ENCODE measurements at regions not wholly inside any gene's neighbourhood (a gene's known extent, or its start where the extent isn't known, plus 50 kb on each side); places are given as distances from the start of the nearest gene placed in this dataset.

DNA sequence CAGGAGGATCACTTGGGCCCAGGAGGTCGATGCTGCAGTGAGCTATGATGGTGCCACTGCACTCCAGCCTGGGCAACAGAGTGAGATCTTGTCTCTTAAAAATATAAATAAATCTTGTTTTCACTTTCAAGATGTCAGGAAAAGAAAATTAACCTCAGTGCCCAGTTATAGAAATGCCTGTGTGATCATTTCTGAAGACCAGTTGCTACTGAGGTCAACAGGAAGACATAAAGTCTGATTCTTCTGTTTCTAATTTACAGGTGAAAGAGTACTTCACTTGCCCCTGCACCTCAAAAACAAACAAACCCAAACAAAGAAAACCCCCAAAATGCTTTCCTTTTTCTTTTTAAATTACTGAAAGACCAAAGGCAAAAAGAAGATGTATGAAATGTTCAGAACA is 174.3 kb upstream of the NBEA start:
- Histone ChIP-seq H3K27ac (replicated peaks) (no peak overlapping the region), H3K4me3 (replicated peaks; ENCODE audit: insufficient read depth, low read length) (no peak overlapping the region), H3K27me3 (ENCODE audit: insufficient read depth, poor library complexity, severe bottlenecking) (peaks cover 2% of the 10 kb centered on the region)
- no peak for TF ChIP-seq GABPA (IDR thresholded peaks at IDR 0.05; ENCODE audit: low read depth)
- TF ChIP-seq SPI1 (IDR thresholded peaks at IDR 0.05; ENCODE audit: borderline replicate concordance, low read depth): no peak
- TF ChIP-seq, protein P1, sequence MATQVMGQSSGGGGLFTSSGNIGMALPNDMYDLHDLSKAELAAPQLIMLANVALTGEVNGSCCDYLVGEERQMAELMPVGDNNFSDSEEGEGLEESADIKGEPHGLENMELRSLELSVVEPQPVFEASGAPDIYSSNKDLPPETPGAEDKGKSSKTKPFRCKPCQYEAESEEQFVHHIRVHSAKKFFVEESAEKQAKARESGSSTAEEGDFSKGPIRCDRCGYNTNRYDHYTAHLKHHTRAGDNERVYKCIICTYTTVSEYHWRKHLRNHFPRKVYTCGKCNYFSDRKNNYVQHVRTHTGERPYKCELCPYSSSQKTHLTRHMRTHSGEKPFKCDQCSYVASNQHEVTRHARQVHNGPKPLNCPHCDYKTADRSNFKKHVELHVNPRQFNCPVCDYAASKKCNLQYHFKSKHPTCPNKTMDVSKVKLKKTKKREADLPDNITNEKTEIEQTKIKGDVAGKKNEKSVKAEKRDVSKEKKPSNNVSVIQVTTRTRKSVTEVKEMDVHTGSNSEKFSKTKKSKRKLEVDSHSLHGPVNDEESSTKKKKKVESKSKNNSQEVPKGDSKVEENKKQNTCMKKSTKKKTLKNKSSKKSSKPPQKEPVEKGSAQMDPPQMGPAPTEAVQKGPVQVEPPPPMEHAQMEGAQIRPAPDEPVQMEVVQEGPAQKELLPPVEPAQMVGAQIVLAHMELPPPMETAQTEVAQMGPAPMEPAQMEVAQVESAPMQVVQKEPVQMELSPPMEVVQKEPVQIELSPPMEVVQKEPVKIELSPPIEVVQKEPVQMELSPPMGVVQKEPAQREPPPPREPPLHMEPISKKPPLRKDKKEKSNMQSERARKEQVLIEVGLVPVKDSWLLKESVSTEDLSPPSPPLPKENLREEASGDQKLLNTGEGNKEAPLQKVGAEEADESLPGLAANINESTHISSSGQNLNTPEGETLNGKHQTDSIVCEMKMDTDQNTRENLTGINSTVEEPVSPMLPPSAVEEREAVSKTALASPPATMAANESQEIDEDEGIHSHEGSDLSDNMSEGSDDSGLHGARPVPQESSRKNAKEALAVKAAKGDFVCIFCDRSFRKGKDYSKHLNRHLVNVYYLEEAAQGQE (IDR thresholded peaks at IDR 0.05; ENCODE audit: insufficient replicate concordance, low read depth): no peak
- TF ChIP-seq, protein P2, sequence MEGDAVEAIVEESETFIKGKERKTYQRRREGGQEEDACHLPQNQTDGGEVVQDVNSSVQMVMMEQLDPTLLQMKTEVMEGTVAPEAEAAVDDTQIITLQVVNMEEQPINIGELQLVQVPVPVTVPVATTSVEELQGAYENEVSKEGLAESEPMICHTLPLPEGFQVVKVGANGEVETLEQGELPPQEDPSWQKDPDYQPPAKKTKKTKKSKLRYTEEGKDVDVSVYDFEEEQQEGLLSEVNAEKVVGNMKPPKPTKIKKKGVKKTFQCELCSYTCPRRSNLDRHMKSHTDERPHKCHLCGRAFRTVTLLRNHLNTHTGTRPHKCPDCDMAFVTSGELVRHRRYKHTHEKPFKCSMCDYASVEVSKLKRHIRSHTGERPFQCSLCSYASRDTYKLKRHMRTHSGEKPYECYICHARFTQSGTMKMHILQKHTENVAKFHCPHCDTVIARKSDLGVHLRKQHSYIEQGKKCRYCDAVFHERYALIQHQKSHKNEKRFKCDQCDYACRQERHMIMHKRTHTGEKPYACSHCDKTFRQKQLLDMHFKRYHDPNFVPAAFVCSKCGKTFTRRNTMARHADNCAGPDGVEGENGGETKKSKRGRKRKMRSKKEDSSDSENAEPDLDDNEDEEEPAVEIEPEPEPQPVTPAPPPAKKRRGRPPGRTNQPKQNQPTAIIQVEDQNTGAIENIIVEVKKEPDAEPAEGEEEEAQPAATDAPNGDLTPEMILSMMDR (IDR thresholded peaks at IDR 0.05; ENCODE audit: insufficient read depth, low read length): no peak
- TF ChIP-seq POLR2AphosphoS5 (IDR thresholded peaks at IDR 0.05; ENCODE audit: low read depth): no peak
- DNase-seq (ENCODE audit: low read depth in 1 of 2, low spot score in 1 of 2): no peak

DNA sequence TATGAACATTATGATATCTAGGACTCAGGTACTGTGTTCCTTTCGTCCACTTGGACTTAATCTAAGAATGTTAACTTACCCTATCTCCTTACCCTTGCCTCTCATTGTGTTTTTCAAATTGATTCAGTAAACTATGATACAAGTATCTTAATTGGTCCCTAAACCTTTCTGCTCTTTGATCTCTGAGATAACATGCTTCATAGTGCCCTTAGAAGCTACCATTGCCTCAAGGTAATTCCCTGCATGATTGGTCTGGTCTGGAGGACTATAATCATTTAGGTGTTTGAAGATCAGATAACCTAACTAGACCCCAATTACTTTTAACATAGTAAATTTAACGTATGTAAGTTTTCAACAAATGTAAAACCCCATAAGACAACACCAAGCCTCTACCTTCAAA is 169.9 kb upstream of the NBEA start:
- Histone ChIP-seq H3K27ac (replicated peaks) (no peak overlapping the region), H3K4me3 (replicated peaks; ENCODE audit: insufficient read depth, low read length) (no peak overlapping the region), H3K27me3 (ENCODE audit: insufficient read depth, poor library complexity, severe bottlenecking) (peaks cover 4% of the 10 kb centered on the region)
- no peak for DNase-seq (ENCODE audit: low read depth in 1 of 2, low spot score in 1 of 2)
- TF ChIP-seq POLR2AphosphoS5 (IDR thresholded peaks at IDR 0.05; ENCODE audit: low read depth) (no peak), GABPA (IDR thresholded peaks at IDR 0.05; ENCODE audit: low read depth) (no peak), SPI1 (IDR thresholded peaks at IDR 0.05; ENCODE audit: borderline replicate concordance, low read depth) (no peak)
- TF ChIP-seq, protein P2 (IDR thresholded peaks at IDR 0.05; ENCODE audit: insufficient read depth, low read length): no peak
- TF ChIP-seq, protein P1 (IDR thresholded peaks at IDR 0.05; ENCODE audit: insufficient replicate concordance, low read depth): no peak

DNA sequence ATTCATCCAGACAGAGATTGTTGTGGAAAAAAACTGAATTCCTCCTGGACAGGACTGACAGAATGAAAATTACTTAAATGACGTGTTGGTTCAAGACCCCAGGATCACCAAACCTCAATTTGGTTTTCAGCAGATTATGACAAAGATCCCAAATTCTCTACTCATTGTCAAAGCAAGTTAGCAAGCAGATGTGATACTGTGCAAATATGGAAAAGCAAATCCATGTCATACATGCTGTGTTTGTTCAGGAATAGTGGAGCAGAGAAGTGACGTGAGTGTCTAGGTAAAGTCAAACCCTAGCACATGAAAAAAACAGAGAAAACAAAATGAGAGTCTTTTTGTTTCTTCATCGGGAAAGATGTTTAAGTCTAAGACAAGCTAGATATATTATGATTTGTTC is 169.2 kb upstream of the NBEA start:
- no peak overlapping the region for H3K27ac ChIP-seq (replicated peaks)
- peaks cover 4% of the 10 kb centered on the region for H3K27me3 ChIP-seq (ENCODE audit: insufficient read depth, poor library complexity, severe bottlenecking)
- DNase-seq (ENCODE audit: low read depth in 1 of 2, low spot score in 1 of 2): no peak
- TF ChIP-seq, protein P1 (IDR thresholded peaks at IDR 0.05; ENCODE audit: insufficient replicate concordance, low read depth): no peak
- no peak for TF ChIP-seq POLR2AphosphoS5 (IDR thresholded peaks at IDR 0.05; ENCODE audit: low read depth)
- TF ChIP-seq, protein P2 (IDR thresholded peaks at IDR 0.05; ENCODE audit: insufficient read depth, low read length): no peak
- TF ChIP-seq SPI1 (IDR thresholded peaks at IDR 0.05; ENCODE audit: borderline replicate concordance, low read depth): no peak
- TF ChIP-seq GABPA (IDR thresholded peaks at IDR 0.05; ENCODE audit: low read depth): no peak
- H3K4me3 ChIP-seq (replicated peaks; ENCODE audit: insufficient read depth, low read length): no peak overlapping the region

Data from HL-60 (cell line).